ENCODE measurements at regions not wholly inside any gene's neighbourhood (a gene's known extent, or its start where the extent isn't known, plus 50 kb on each side); places are given as distances from the start of the nearest gene placed in this dataset.

- Mint-ChIP-seq H3K4me1 (ENCODE audit: low read depth in 2 of 2) (peaks cover 73 to 88% of the 10 kb centered on the region in 2 donors), H3K9me3 (peaks cover 7% of the 10 kb centered on the region), H3K36me3 (peaks cover 47% of the 10 kb centered on the region), H3K27me3 (no peaks in the 10 kb centered on the region), H3K27ac (peak overlapping the region; percentile 97 to 99), H3K4me3 (peak overlapping the region; percentile 96)
- ATAC-seq = no peak
- DNase-seq (ENCODE audit: low spot score) = no peak
Measured at GRCh38 chr10:7029672-7030071, 381.2 kb downstream of the SFMBT2 start.

GRCh38 chr10:7028809-7029166 is 382.0 kb downstream of the SFMBT2 start:
- H3K27ac Mint-ChIP-seq = peak overlapping the region; percentile 97 to 99
- H3K4me1 Mint-ChIP-seq (ENCODE audit: low read depth in 2 of 2) = peaks cover 66 to 83% of the 10 kb centered on the region in 2 donors
- peaks cover 7% of the 10 kb centered on the region for H3K9me3 Mint-ChIP-seq
- no peaks in the 10 kb centered on the region for H3K27me3 Mint-ChIP-seq
- no peak for DNase-seq (ENCODE audit: low spot score)
- H3K36me3 Mint-ChIP-seq = peaks cover 40% of the 10 kb centered on the region
- peak overlapping the region; percentile 96 for H3K4me3 Mint-ChIP-seq
- no peak for ATAC-seq

GRCh38 chr10:7027913-7028808 is 382.7 kb downstream of the SFMBT2 start:
- peak overlapping the region; percentile 96 for H3K4me3 Mint-ChIP-seq
- H3K4me1 Mint-ChIP-seq (ENCODE audit: low read depth in 2 of 2) = peaks cover 65 to 82% of the 10 kb centered on the region in 2 donors
- no peak for DNase-seq (ENCODE audit: low spot score)
- peaks cover 36% of the 10 kb centered on the region for H3K36me3 Mint-ChIP-seq
- H3K9me3 Mint-ChIP-seq = peaks cover 7% of the 10 kb centered on the region
- H3K27ac Mint-ChIP-seq = peak overlapping the region; percentile 97 to 99
- peak; percentile 61 to 82 for ATAC-seq
- no peaks in the 10 kb centered on the region for H3K27me3 Mint-ChIP-seq

- H3K9me3 Mint-ChIP-seq = peaks cover 7% of the 10 kb centered on the region
- H3K36me3 Mint-ChIP-seq = peaks cover 42% of the 10 kb centered on the region
- H3K4me1 Mint-ChIP-seq (ENCODE audit: low read depth in 2 of 2) = peaks cover 57 to 78% of the 10 kb centered on the region in 2 donors
- DNase-seq (ENCODE audit: low spot score) (no peak), ATAC-seq (no peak)
- H3K4me3 Mint-ChIP-seq = peak overlapping the region; percentile 96
- H3K27me3 Mint-ChIP-seq = no peaks in the 10 kb centered on the region
- peak overlapping the region; percentile 97 to 99 for H3K27ac Mint-ChIP-seq
Measured at GRCh38 chr10:7027237-7027912, 383.5 kb downstream of the SFMBT2 start.

- H3K4me1 Mint-ChIP-seq (ENCODE audit: low read depth in 2 of 2) = peaks cover 52 to 77% of the 10 kb centered on the region in 2 donors
- H3K9me3 Mint-ChIP-seq = peaks cover 7% of the 10 kb centered on the region
- no peak for ATAC-seq
- peak overlapping the region; percentile 97 to 99 for H3K27ac Mint-ChIP-seq
- DNase-seq (ENCODE audit: low spot score) = no peak
- peak overlapping the region; percentile 96 for H3K4me3 Mint-ChIP-seq
- H3K27me3 Mint-ChIP-seq = no peaks in the 10 kb centered on the region
- H3K36me3 Mint-ChIP-seq = peaks cover 47% of the 10 kb centered on the region
Measured at GRCh38 chr10:7026818-7027217, 384.0 kb downstream of the SFMBT2 start.

- H3K4me3 Mint-ChIP-seq = no peak overlapping the region
- no peaks in the 10 kb centered on the region for H3K27me3 Mint-ChIP-seq
- ATAC-seq = no peak
- DNase-seq (ENCODE audit: low spot score) = no peak
- peaks cover 53% of the 10 kb centered on the region for H3K36me3 Mint-ChIP-seq
- H3K27ac Mint-ChIP-seq = peak overlapping the region; percentile 65 to 73
- peaks cover 5% of the 10 kb centered on the region for H3K9me3 Mint-ChIP-seq
- peaks cover 50 to 75% of the 10 kb centered on the region in 2 donors for H3K4me1 Mint-ChIP-seq (ENCODE audit: low read depth in 2 of 2)
Measured at GRCh38 chr10:7025296-7025695, 385.5 kb downstream of the SFMBT2 start.

- peaks cover 8% of the 10 kb centered on the region for H3K9me3 Mint-ChIP-seq
- H3K27me3 Mint-ChIP-seq = no peaks in the 10 kb centered on the region
- DNase-seq (ENCODE audit: low spot score) = no peak
- peak overlapping the region in 1 of 2 donors; percentile 66 for H3K27ac Mint-ChIP-seq
- peak in 1 of 2 donors; percentile 46 for ATAC-seq
- peaks cover 16% of the 10 kb centered on the region for H3K36me3 Mint-ChIP-seq
- no peak overlapping the region for H3K4me3 Mint-ChIP-seq
- peaks cover 17 to 18% of the 10 kb centered on the region in 2 donors for H3K4me1 Mint-ChIP-seq (ENCODE audit: low read depth in 2 of 2)
Measured at GRCh38 chr10:7015457-7015856, 395.4 kb downstream of the SFMBT2 start.

GRCh38 chr10:7014721-7015120 is 396.1 kb downstream of the SFMBT2 start:
- peaks cover 16% of the 10 kb centered on the region for H3K36me3 Mint-ChIP-seq

GRCh38 chr10:7011994-7012393 is 398.8 kb downstream of the SFMBT2 start:
- Mint-ChIP-seq H3K27me3 (no peaks in the 10 kb centered on the region), H3K4me3 (no peak overlapping the region), H3K27ac (no peak overlapping the region), H3K4me1 (ENCODE audit: low read depth in 2 of 2) (peaks cover 17 to 21% of the 10 kb centered on the region in 2 donors), H3K36me3 (peaks cover 7% of the 10 kb centered on the region), H3K9me3 (no peaks in the 10 kb centered on the region)
- DNase-seq (ENCODE audit: low spot score) (no peak), ATAC-seq (no peak)

More at GRCh38 chr10:7014721-7015120, 396.1 kb downstream of the SFMBT2 start:
- ATAC-seq = no peak
- peaks cover 21 to 23% of the 10 kb centered on the region in 2 donors for H3K4me1 Mint-ChIP-seq (ENCODE audit: low read depth in 2 of 2)
- H3K27ac Mint-ChIP-seq = peak overlapping the region in 1 of 2 donors; percentile 66
- H3K9me3 Mint-ChIP-seq = peaks cover 5% of the 10 kb centered on the region
- no peaks in the 10 kb centered on the region for H3K27me3 Mint-ChIP-seq
- no peak for DNase-seq (ENCODE audit: low spot score)
- no peak overlapping the region for H3K4me3 Mint-ChIP-seq

- ATAC-seq (no peak), DNase-seq (ENCODE audit: low spot score) (no peak)
- Mint-ChIP-seq H3K4me3 (no peak overlapping the region), H3K36me3 (peaks cover 6% of the 10 kb centered on the region), H3K27me3 (no peaks in the 10 kb centered on the region), H3K27ac (no peak overlapping the region), H3K9me3 (no peaks in the 10 kb centered on the region), H3K4me1 (ENCODE audit: low read depth in 2 of 2) (peaks cover 21 to 23% of the 10 kb centered on the region in 2 donors)
Measured at GRCh38 chr10:7008645-7009044, 402.2 kb downstream of the SFMBT2 start.

- DNase-seq (ENCODE audit: low spot score) (no peak), ATAC-seq (no peak)
- Mint-ChIP-seq H3K27me3 (no peaks in the 10 kb centered on the region), H3K27ac (no peak overlapping the region), H3K36me3 (peaks cover 6% of the 10 kb centered on the region), H3K9me3 (no peaks in the 10 kb centered on the region), H3K4me3 (no peak overlapping the region), H3K4me1 (ENCODE audit: low read depth in 2 of 2) (peaks cover 24 to 28% of the 10 kb centered on the region in 2 donors)
Measured at GRCh38 chr10:7007600-7008190, 403.1 kb downstream of the SFMBT2 start.

GRCh38 chr10:7006566-7006965 is 404.3 kb downstream of the SFMBT2 start:
- DNase-seq (ENCODE audit: low spot score) (no peak), ATAC-seq (no peak)
- no peak overlapping the region for H3K27ac Mint-ChIP-seq
- H3K36me3 Mint-ChIP-seq = peaks cover 6% of the 10 kb centered on the region
- no peaks in the 10 kb centered on the region for H3K27me3 Mint-ChIP-seq
- peaks cover 24 to 29% of the 10 kb centered on the region in 2 donors for H3K4me1 Mint-ChIP-seq (ENCODE audit: low read depth in 2 of 2)
- no peak overlapping the region for H3K4me3 Mint-ChIP-seq
- no peaks in the 10 kb centered on the region for H3K9me3 Mint-ChIP-seq

- Mint-ChIP-seq H3K4me1 (ENCODE audit: low read depth in 2 of 2) (peaks cover 36 to 41% of the 10 kb centered on the region in 2 donors), H3K27ac (peak overlapping the region in 1 of 2 donors; percentile 7), H3K4me3 (no peak overlapping the region), H3K27me3 (no peaks in the 10 kb centered on the region), H3K9me3 (no peaks in the 10 kb centered on the region), H3K36me3 (no peaks in the 10 kb centered on the region)
- ATAC-seq = no peak
- no peak for DNase-seq (ENCODE audit: low spot score)
Measured at GRCh38 chr10:7003831-7004395, 406.9 kb downstream of the SFMBT2 start.
